ENCODE measurements at regions not wholly inside any gene's neighbourhood (a gene's known extent, or its start where the extent isn't known, plus 50 kb on each side); places are given as distances from the start of the nearest gene placed in this dataset.
"Not testable (repeated sequence)": the region's sequence is repeated elsewhere in the genome, so short reads cannot be mapped to it uniquely, and the experiment has no call there.

GRCh38 chr6:53424300-53424699 lies 75.5 kb upstream of the ELOVL5 start:
- H3K23ac ChIP-seq (ENCODE audit: low read depth, low read length, poor library complexity): no peak overlapping the region
- H2AFZ ChIP-seq (ENCODE audit: low read length): no peak overlapping the region
- no peak overlapping the region for H3K27ac ChIP-seq (replicated peaks; ENCODE audit: low read length)
- H2BK120ac ChIP-seq (ENCODE audit: low read depth, low read length): no peak overlapping the region
- no peak overlapping the region for H2BK12ac ChIP-seq (ENCODE audit: low read length)
- H3K14ac ChIP-seq (ENCODE audit: low read length): no peak overlapping the region
- H3K4me3 ChIP-seq (ENCODE audit: low read length in 2 of 2): no peak overlapping the region
- no peak overlapping the region for H3K4me2 ChIP-seq (ENCODE audit: insufficient read depth, low read length, poor library complexity, severe bottlenecking)
- H2BK15ac ChIP-seq (ENCODE audit: low read length): no peak overlapping the region
- H3K36me3 ChIP-seq (replicated peaks in 1 of 2; ENCODE audit: control insufficient read depth in 2 of 2, insufficient read depth in 2 of 2, low read length in 2 of 2): no peaks in the 10 kb centered on the region
- peaks cover 0 to 2% of the 10 kb centered on the region in 2 donors for H3K4me1 ChIP-seq (ENCODE audit: control insufficient read depth in 2 of 2, insufficient read depth in 1 of 2, low read depth in 1 of 2, low read length in 2 of 2)
- H3K18ac ChIP-seq (ENCODE audit: low read length): no peak overlapping the region
- H3K4ac ChIP-seq (ENCODE audit: low read length): no peak overlapping the region
- H3K27me3 ChIP-seq (ENCODE audit: control insufficient read depth in 3 of 3, insufficient read depth in 3 of 3, low read depth in 1 of 3, low read length in 3 of 3): no peaks in the 10 kb centered on the region
- no peak for DNase-seq (ENCODE audit: low spot score)
- H2AK5ac ChIP-seq (ENCODE audit: low read depth, low read length): no peak overlapping the region
- no peak overlapping the region for H4K91ac ChIP-seq (ENCODE audit: low read depth, low read length, poor library complexity)
- H2BK5ac ChIP-seq (ENCODE audit: low read length): no peak overlapping the region
- H3K9ac ChIP-seq (ENCODE audit: low read depth, low read length, poor library complexity): no peak overlapping the region
- H4K8ac ChIP-seq (ENCODE audit: low read depth, low read length): no peak overlapping the region
- H3K9me3 ChIP-seq (replicated peaks in 1 of 2; ENCODE audit: control insufficient read depth in 2 of 2, insufficient read depth in 1 of 2, low read depth in 1 of 2, low read length in 2 of 2): no peaks in the 10 kb centered on the region
- no peaks in the 10 kb centered on the region for H3K79me1 ChIP-seq (ENCODE audit: low read depth, low read length)

GRCh38 chr6:53423560-53423959 lies 74.8 kb upstream of the ELOVL5 start:
- H3K36me3 ChIP-seq (replicated peaks in 1 of 2; ENCODE audit: control insufficient read depth in 2 of 2, insufficient read depth in 2 of 2, low read length in 2 of 2); H3K4me2 ChIP-seq (ENCODE audit: insufficient read depth, low read length, poor library complexity, severe bottlenecking); H3K4me3 ChIP-seq (ENCODE audit: low read length in 2 of 2); H3K14ac ChIP-seq (ENCODE audit: low read length); H4K91ac ChIP-seq (ENCODE audit: low read depth, low read length, poor library complexity); H2BK120ac ChIP-seq (ENCODE audit: low read depth, low read length); H3K9me3 ChIP-seq (replicated peaks in 1 of 2; ENCODE audit: control insufficient read depth in 2 of 2, insufficient read depth in 1 of 2, low read depth in 1 of 2, low read length in 2 of 2); H3K4me1 ChIP-seq (ENCODE audit: control insufficient read depth in 2 of 2, insufficient read depth in 1 of 2, low read depth in 1 of 2, low read length in 2 of 2); H3K4ac ChIP-seq (ENCODE audit: low read length); DNase-seq (ENCODE audit: low spot score); H3K27me3 ChIP-seq (ENCODE audit: control insufficient read depth in 3 of 3, insufficient read depth in 3 of 3, low read depth in 1 of 3, low read length in 3 of 3); H2BK5ac ChIP-seq (ENCODE audit: low read length); H3K27ac ChIP-seq (replicated peaks; ENCODE audit: low read length); H3K9ac ChIP-seq (ENCODE audit: low read depth, low read length, poor library complexity); H2AFZ ChIP-seq (ENCODE audit: low read length); H3K18ac ChIP-seq (ENCODE audit: low read length); H2BK12ac ChIP-seq (ENCODE audit: low read length); H2AK5ac ChIP-seq (ENCODE audit: low read depth, low read length); H2BK15ac ChIP-seq (ENCODE audit: low read length); H3K79me1 ChIP-seq (ENCODE audit: low read depth, low read length); H4K8ac ChIP-seq (ENCODE audit: low read depth, low read length); H3K23ac ChIP-seq (ENCODE audit: low read depth, low read length, poor library complexity): not testable (repeated sequence)

DNA sequence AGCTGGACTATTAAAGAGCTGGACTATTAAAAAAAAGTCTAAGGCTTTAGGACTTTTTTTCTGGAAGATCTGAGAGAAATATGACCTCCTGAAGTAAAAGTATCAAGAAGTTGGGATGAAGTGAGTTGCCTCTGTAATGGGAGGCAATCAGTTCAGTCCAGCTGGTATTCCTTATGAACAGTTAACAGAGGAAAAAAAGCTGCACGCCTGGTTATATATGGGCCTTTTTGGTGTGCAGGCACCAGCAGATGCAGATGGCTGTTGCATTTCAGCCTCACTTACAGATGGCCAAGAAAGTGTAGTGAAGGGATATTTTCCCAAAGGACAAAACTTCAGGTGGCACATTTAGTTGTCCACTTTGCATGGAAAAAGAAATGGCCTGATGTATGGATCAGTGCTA lies 70.3 kb upstream of the ELOVL5 start:
- Histone ChIP-seq H3K27ac (replicated peaks; ENCODE audit: low read length) (no peak overlapping the region), H2BK120ac (ENCODE audit: low read depth, low read length) (no peak overlapping the region), H3K27me3 (ENCODE audit: control insufficient read depth in 3 of 3, insufficient read depth in 3 of 3, low read depth in 1 of 3, low read length in 3 of 3) (peaks cover 0 to 9% (median 0%) of the 10 kb centered on the region in 3 experiments), H3K4ac (ENCODE audit: low read length) (no peak overlapping the region), H3K36me3 (replicated peaks in 1 of 2; ENCODE audit: control insufficient read depth in 2 of 2, insufficient read depth in 2 of 2, low read length in 2 of 2) (no peaks in the 10 kb centered on the region), H3K4me3 (ENCODE audit: low read length in 2 of 2) (no peak overlapping the region), H3K14ac (ENCODE audit: low read length) (no peak overlapping the region), H3K9ac (ENCODE audit: low read depth, low read length, poor library complexity) (no peak overlapping the region), H4K8ac (ENCODE audit: low read depth, low read length) (no peak overlapping the region), H4K91ac (ENCODE audit: low read depth, low read length, poor library complexity) (no peak overlapping the region), H2AK5ac (ENCODE audit: low read depth, low read length) (no peak overlapping the region), H3K23ac (ENCODE audit: low read depth, low read length, poor library complexity) (no peak overlapping the region), H2BK12ac (ENCODE audit: low read length) (no peak overlapping the region), H3K4me2 (ENCODE audit: insufficient read depth, low read length, poor library complexity, severe bottlenecking) (no peak overlapping the region), H3K79me1 (ENCODE audit: low read depth, low read length) (no peaks in the 10 kb centered on the region), H3K18ac (ENCODE audit: low read length) (no peak overlapping the region), H2AFZ (ENCODE audit: low read length) (no peak overlapping the region), H3K9me3 (replicated peaks in 1 of 2; ENCODE audit: control insufficient read depth in 2 of 2, insufficient read depth in 1 of 2, low read depth in 1 of 2, low read length in 2 of 2) (no peaks in the 10 kb centered on the region), H3K4me1 (ENCODE audit: control insufficient read depth in 2 of 2, insufficient read depth in 1 of 2, low read depth in 1 of 2, low read length in 2 of 2) (no peaks in the 10 kb centered on the region), H2BK5ac (ENCODE audit: low read length) (no peak overlapping the region), H2BK15ac (ENCODE audit: low read length) (no peak overlapping the region)
- no CpG with 5 or more reads among the region's 1 CpG for WGBS, 2 donors (ENCODE audit: extremely low coverage in 2 of 2, insufficient read length in 2 of 2, insufficient replicate concordance in 1 of 2)
- DNase-seq (ENCODE audit: low spot score): no peak

- no peak overlapping the region for H3K4me2 ChIP-seq (ENCODE audit: insufficient read depth, low read length, poor library complexity, severe bottlenecking)
- WGBS, 2 donors (ENCODE audit: extremely low coverage in 2 of 2, insufficient read length in 2 of 2, insufficient replicate concordance in 1 of 2): no CpG with 5 or more reads among the region's 2 CpGs
- no peak overlapping the region for H4K8ac ChIP-seq (ENCODE audit: low read depth, low read length)
- H3K9me3 ChIP-seq (replicated peaks in 1 of 2; ENCODE audit: control insufficient read depth in 2 of 2, insufficient read depth in 1 of 2, low read depth in 1 of 2, low read length in 2 of 2): no peaks in the 10 kb centered on the region
- no peaks in the 10 kb centered on the region for H3K79me1 ChIP-seq (ENCODE audit: low read depth, low read length)
- H4K91ac ChIP-seq (ENCODE audit: low read depth, low read length, poor library complexity): no peak overlapping the region
- H2BK120ac ChIP-seq (ENCODE audit: low read depth, low read length): no peak overlapping the region
- no peak overlapping the region for H2BK12ac ChIP-seq (ENCODE audit: low read length)
- no peak overlapping the region for H3K23ac ChIP-seq (ENCODE audit: low read depth, low read length, poor library complexity)
- H3K36me3 ChIP-seq (replicated peaks in 1 of 2; ENCODE audit: control insufficient read depth in 2 of 2, insufficient read depth in 2 of 2, low read length in 2 of 2): no peaks in the 10 kb centered on the region
- no peak overlapping the region for H3K14ac ChIP-seq (ENCODE audit: low read length)
- no peak overlapping the region for H2AFZ ChIP-seq (ENCODE audit: low read length)
- H3K9ac ChIP-seq (ENCODE audit: low read depth, low read length, poor library complexity): no peak overlapping the region
- H3K18ac ChIP-seq (ENCODE audit: low read length): no peak overlapping the region
- H3K4ac ChIP-seq (ENCODE audit: low read length): no peak overlapping the region
- no peak overlapping the region for H3K27ac ChIP-seq (replicated peaks; ENCODE audit: low read length)
- H3K27me3 ChIP-seq (ENCODE audit: control insufficient read depth in 3 of 3, insufficient read depth in 3 of 3, low read depth in 1 of 3, low read length in 3 of 3): peaks cover 0 to 9% (median 0%) of the 10 kb centered on the region in 3 experiments
- H3K4me3 ChIP-seq (ENCODE audit: low read length in 2 of 2): no peak overlapping the region
- no peak overlapping the region for H2BK5ac ChIP-seq (ENCODE audit: low read length)
- no peak for DNase-seq (ENCODE audit: low spot score)
- no peak overlapping the region for H2AK5ac ChIP-seq (ENCODE audit: low read depth, low read length)
- no peaks in the 10 kb centered on the region for H3K4me1 ChIP-seq (ENCODE audit: control insufficient read depth in 2 of 2, insufficient read depth in 1 of 2, low read depth in 1 of 2, low read length in 2 of 2)
- no peak overlapping the region for H2BK15ac ChIP-seq (ENCODE audit: low read length)
Measured at GRCh38 chr6:53418288-53418687, 69.5 kb upstream of the ELOVL5 start.
